GM12878 (cell line): ENCODE measurements at regions not wholly inside any gene's neighbourhood (a gene's known extent, or its start where the extent isn't known, plus 50 kb on each side); places are given as distances from the start of the nearest gene placed in this dataset.

Source experiments
- ATAC-seq: fragments of 200-7000 bp; cut with Tn5 transposase; 3 replicates; pipeline ENCODE4 v1.9.1; 2020; ENCODE audit warnings: mild to moderate bottlenecking, moderate library complexity
- BruUV-seq: library from RNA; stranded (reverse); fragments of 400-500 nt; replicated peaks from 2 replicates; lab custom pipeline; 2021; lab: Mats Ljungman, UMichigan
- CTCF ChIA-PET: fragments of 300-600 bp; sonication (Branson Sonifier 250); formaldehyde crosslinking; extraction: SDS; loops from one replicate; lab custom pipeline; 2021; ENCODE audit warnings: inconsistent platforms; lab: Yijun Ruan, JAX
- POLR2A ChIA-PET: fragments of 350-600 bp; formaldehyde crosslinking; extraction: SDS; loops from one replicate; lab custom pipeline; 2021; ENCODE audit warnings: inconsistent platforms; lab: Charles Lee
- RAD21 ChIA-PET: fragments of 300-600 bp; sonication (Branson Sonifier 250); formaldehyde crosslinking; loops from one replicate; lab custom pipeline; 2023; ENCODE audit warnings: antibody characterized with exemption; ENCODE audit not compliant: unreplicated experiment; lab: Charles Lee
- SMC1A ChIA-PET: fragments of 300-600 bp; sonication (Branson Sonifier 250); formaldehyde crosslinking; loops from one replicate; lab custom pipeline; 2023; ENCODE audit not compliant: unreplicated experiment, uncharacterized antibody; lab: Charles Lee
- DNase-seq: peaks from one replicate; pipeline ENCODE4 v3.0.0-alpha.2; 2011; ENCODE audit warnings: low read depth, low spot score
- FAIRE-seq: peaks from 3 replicates; lab custom pipeline; 2011; peaks lifted over from hg19 to GRCh38; lab: Jason Lieb, UNC
- H2AFZ ChIP-seq: 2 replicates; pipeline ENCODE4 v1.6.0; 2011; ENCODE audit warnings: low read depth, low read length, control low read depth; ENCODE audit not compliant: control insufficient read depth
- H3K27ac ChIP-seq: 2 replicates; pipeline ENCODE4 v1.5.1; 2011; ENCODE audit warnings: control low read depth; ENCODE audit not compliant: control insufficient read depth, insufficient read depth
- H3K27me3 ChIP-seq, 2 experiments: replicated peaks in 1 of 2; 2 replicates each; pipeline versions ENCODE4 v1.6.0 to v1.6.1; 2011; ENCODE audit warnings: low read length in 1 of 2; ENCODE audit not compliant: control insufficient read depth in 2 of 2, insufficient read depth in 2 of 2
- H3K36me3 ChIP-seq, 2 experiments: 2 replicates each; pipeline ENCODE4 v1.5.1; 2011; ENCODE audit warnings: low read length in 1 of 2; ENCODE audit not compliant: control insufficient read depth in 2 of 2, insufficient read depth in 2 of 2
- H3K4me1 ChIP-seq: 2 replicates; pipeline ENCODE4 v1.6.1; 2011; ENCODE audit warnings: mild to moderate bottlenecking, low read length, moderate library complexity, mixed read lengths; ENCODE audit not compliant: control insufficient read depth, insufficient read depth
- H3K4me2 ChIP-seq: 2 replicates; pipeline ENCODE4 v1.6.0; 2011; ENCODE audit warnings: control low read depth; ENCODE audit not compliant: control insufficient read depth, insufficient read depth
- H3K4me3 ChIP-seq: fragments of 200-600 bp; sonication (generic); 2 replicates; pipeline ENCODE4 v1.5.1; 2016
- H3K79me2 ChIP-seq: 2 replicates; pipeline ENCODE4 v1.6.0; 2011; ENCODE audit warnings: low read length; ENCODE audit not compliant: control insufficient read depth, insufficient read depth
- H3K9ac ChIP-seq: 2 replicates; pipeline ENCODE4 v1.8.0; 2011; ENCODE audit warnings: low read length, control low read depth, mixed read lengths; ENCODE audit not compliant: control insufficient read depth, insufficient read depth
- H3K9me3 ChIP-seq: replicated peaks from 3 replicates; pipeline ENCODE4 v1.5.1; 2011; ENCODE audit warnings: mild to moderate bottlenecking, low read length; ENCODE audit not compliant: control insufficient read depth, insufficient read depth
- H4K20me1 ChIP-seq: 2 replicates; pipeline ENCODE4 v1.6.0; 2011; ENCODE audit not compliant: control insufficient read depth, insufficient read depth
- BACH1 ChIP-seq: fragments of 450-650 bp; IDR thresholded peaks from 2 replicates; pipeline ENCODE4 v1.6.1; 2017; ENCODE audit warnings: mild to moderate bottlenecking, borderline replicate concordance
- BCLAF1 ChIP-seq: fragments of 450-650 bp; IDR thresholded peaks from 2 replicates; pipeline ENCODE4 v1.6.1; 2017; ENCODE audit warnings: antibody characterized with exemption, mild to moderate bottlenecking, moderate library complexity
- CHD2 ChIP-seq: IDR thresholded peaks from 2 replicates; pipeline ENCODE4 v1.6.1; 2011; ENCODE audit warnings: low read depth, low read length, improper control_type of control experiment, borderline replicate concordance
- CHD4 ChIP-seq: fragments of 200-600 bp; sonication (generic); IDR thresholded peaks from 2 replicates; pipeline ENCODE4 v1.6.1; 2016; ENCODE audit warnings: mild to moderate bottlenecking
- HCFC1 ChIP-seq: fragments of 150-350 bp; IDR thresholded peaks from 2 replicates; pipeline ENCODE4 v1.6.1; 2014; ENCODE audit warnings: low read length
- HSF1 ChIP-seq: fragments of 150-350 bp; IDR thresholded peaks from 2 replicates; pipeline ENCODE4 v1.6.1; 2014; ENCODE audit warnings: mild to moderate bottlenecking, low read depth, low read length
- IRF3 ChIP-seq: fragments of 450-650 bp; IDR thresholded peaks from 2 replicates; pipeline ENCODE4 v1.6.1; 2014; ENCODE audit warnings: mild to moderate bottlenecking
- NRF1 ChIP-seq: conservative IDR thresholded peaks from 2 replicates; pipeline ENCODE4 v1.6.1; 2011; ENCODE audit warnings: mild to moderate bottlenecking, low read depth, low read length, improper control_type of control experiment
- PML ChIP-seq: IDR thresholded peaks from 2 replicates; pipeline ENCODE4 v1.6.1; 2012; ENCODE audit warnings: low read length, inconsistent platforms
- POU2F2 ChIP-seq: IDR thresholded peaks from 3 replicates; pipeline ENCODE4 v1.6.1; 2011; ENCODE audit warnings: low read depth, mild to moderate bottlenecking, low read length, borderline replicate concordance
- SKIL ChIP-seq: fragments of 450-650 bp; IDR thresholded peaks from 2 replicates; pipeline ENCODE4 v1.6.1; 2017; ENCODE audit warnings: mild to moderate bottlenecking, low read depth, inconsistent platforms; ENCODE audit not compliant: poor library complexity, severe bottlenecking
- SREBF1 ChIP-seq: IDR thresholded peaks from 2 replicates; pipeline ENCODE4 v1.6.1; 2012; ENCODE audit warnings: mild to moderate bottlenecking, low read length
- SUZ12 ChIP-seq: fragments of 200-600 bp; sonication (generic); IDR thresholded peaks from one replicate; pipeline ENCODE4 v1.6.1; 2018; ENCODE audit warnings: antibody characterized with exemption, mild to moderate bottlenecking; ENCODE audit not compliant: unreplicated experiment
- ZNF24 ChIP-seq: fragments of 450-650 bp; IDR thresholded peaks from 2 replicates; pipeline ENCODE4 v1.6.1; 2017; ENCODE audit warnings: antibody characterized with exemption, mild to moderate bottlenecking
- ZZZ3 ChIP-seq: IDR thresholded peaks from 2 replicates; pipeline ENCODE4 v1.6.1; 2011; ENCODE audit warnings: low read depth; ENCODE audit not compliant: control insufficient read depth, insufficient read length
- WGBS: methylation state at CpG from one replicate; pipeline ENCODE4 v1.1.6; 2016; ENCODE audit warnings: low lambda C conversion rate; ENCODE audit not compliant: insufficient replicate concordance, insufficient coverage; ENCODE audit errors: missing lambda C conversion rate; 5-methylcytosine and 5-hydroxymethylcytosine counted together
- in situ Hi-C: fragments of 300-500 bp; cut with MboI; formaldehyde crosslinking; loops from 9 replicates; pipeline ENCODE4 v1.14.3; 2018; ENCODE audit warnings: mixed read lengths
- intact Hi-C: fragments of 100-400 bp; cut with micrococcal nuclease; formaldehyde crosslinking; loops from one replicate; pipeline ENCODE4 v1.14.2; 2022; ENCODE audit not compliant: unreplicated experiment

GRCh38 chr11:134760957-134761356 is 348.9 kb upstream of the B3GAT1 start:
- no peak for DNase-seq
- no TSS peak for BruUV-seq
- intact Hi-C loops (no loop called here), in situ Hi-C loops (no loop called here)
- H3K9me3 ChIP-seq = no peaks in the 10 kb centered on the region
- ChIA-PET POLR2A (no interaction called here), RAD21 (no interaction called here), CTCF (no interaction called here), SMC1A (no interaction called here)
- H3K27me3 ChIP-seq = no peaks in the 10 kb centered on the region; a peak in 1 of 4 replicates
- no peaks in the 10 kb centered on the region for H4K20me1 ChIP-seq
- FAIRE-seq = no peak
- no peaks in the 10 kb centered on the region for H3K36me3 ChIP-seq
- no peak overlapping the region for H3K4me3 ChIP-seq
- no peak overlapping the region for H3K9ac ChIP-seq
- ATAC-seq = no peak
- no peak overlapping the region for H3K4me2 ChIP-seq
- no peaks in the 10 kb centered on the region for H3K79me2 ChIP-seq
- H3K4me1 ChIP-seq = no peaks in the 10 kb centered on the region
- WGBS = 40% methylated on average over 3 of the region's 3 CpGs
- H3K27ac ChIP-seq = no peak overlapping the region
- H2AFZ ChIP-seq = no peak overlapping the region
- no peak for TF ChIP-seq CHD2
- TF ChIP-seq HCFC1 = no peak
- no peak for TF ChIP-seq IRF3
- no peak for TF ChIP-seq NRF1
- no peak for TF ChIP-seq POU2F2
- TF ChIP-seq PML = no peak
- TF ChIP-seq ZNF24 = no peak
- no peak for TF ChIP-seq SKIL
- no peak for TF ChIP-seq CHD4
- TF ChIP-seq ZZZ3 = no peak
- no peak for TF ChIP-seq BACH1
- TF ChIP-seq HSF1 = no peak
- no peak for TF ChIP-seq BCLAF1
- TF ChIP-seq SREBF1 = no peak
- no peak for TF ChIP-seq SUZ12
